22Rv1 (cell line): ENCODE measurements at regions not wholly inside any gene's neighbourhood (a gene's known extent, or its start where the extent isn't known, plus 50 kb on each side); places are given as distances from the start of the nearest gene placed in this dataset.

Experiments
- H3K27ac ChIP-seq: fragments of 450-650 bp; 2 replicates; pipeline ENCODE4 v1.5.1; 2017
- CTCF ChIP-seq: fragments of 450-650 bp; IDR thresholded peaks from 2 replicates; pipeline ENCODE4 v1.5.1; 2017; ENCODE audit warnings: mild to moderate bottlenecking
- ZFX ChIP-seq: fragments of 450-650 bp; IDR thresholded peaks from 2 replicates; pipeline ENCODE4 v1.6.1; 2017; ENCODE audit warnings: antibody characterized with exemption, borderline replicate concordance

- H3K27ac ChIP-seq: no peak overlapping the region
- TF ChIP-seq CTCF: no peak
- TF ChIP-seq ZFX: no peak
Observed at GRCh38 chr15:39096608-39097205, 484.2 kb upstream of the THBS1 start.

DNA sequence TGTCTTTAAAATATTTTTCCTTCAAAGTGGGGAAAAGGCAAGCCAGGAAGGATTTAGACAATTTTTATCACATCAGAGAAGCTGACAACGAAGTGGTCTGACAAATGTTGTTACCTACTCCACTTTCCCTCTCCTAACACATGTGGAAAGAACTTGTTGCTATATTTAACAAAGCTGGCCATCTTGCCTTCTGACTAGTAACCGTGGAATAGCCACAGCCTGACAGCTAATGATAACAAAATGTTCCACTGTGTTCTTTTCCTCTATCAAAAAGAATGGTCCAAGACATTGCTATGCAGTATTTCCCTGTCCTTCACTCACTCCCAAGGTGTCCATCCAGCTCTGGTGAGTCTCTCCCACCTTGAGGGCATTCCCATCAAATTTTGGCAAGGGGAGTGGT lies 481.4 kb upstream of the THBS1 start:
- TF ChIP-seq ZFX: no peak
- no peak for TF ChIP-seq CTCF
- no peak overlapping the region for H3K27ac ChIP-seq

DNA sequence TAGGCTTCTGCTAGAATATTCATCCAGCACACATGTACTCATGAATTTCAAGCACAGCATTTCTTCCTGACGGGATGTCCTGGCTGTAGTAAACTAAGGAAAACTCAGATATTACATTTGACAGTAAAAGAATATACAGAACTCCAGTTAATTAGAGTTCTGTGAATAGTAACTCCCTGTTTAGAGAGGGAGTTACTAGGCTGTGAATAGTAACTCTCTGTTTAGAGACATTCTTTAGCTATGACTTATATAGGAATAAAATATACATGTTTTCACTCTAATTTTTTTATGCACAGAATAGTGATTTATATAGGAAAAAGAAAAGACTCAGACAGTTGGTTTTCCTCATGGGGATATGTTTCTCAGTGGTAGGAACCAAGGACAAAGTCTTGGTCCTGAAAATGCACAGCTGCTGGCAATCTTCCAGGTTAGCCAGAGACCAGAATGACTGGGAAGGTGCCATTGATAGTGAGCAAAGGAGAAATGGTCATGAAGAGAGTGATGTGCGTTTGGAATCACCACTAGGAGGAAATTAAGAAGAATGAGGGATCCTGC lies 480.7 kb upstream of the THBS1 start:
- H3K27ac ChIP-seq: no peak overlapping the region
- TF ChIP-seq CTCF (no peak), ZFX (no peak)

DNA sequence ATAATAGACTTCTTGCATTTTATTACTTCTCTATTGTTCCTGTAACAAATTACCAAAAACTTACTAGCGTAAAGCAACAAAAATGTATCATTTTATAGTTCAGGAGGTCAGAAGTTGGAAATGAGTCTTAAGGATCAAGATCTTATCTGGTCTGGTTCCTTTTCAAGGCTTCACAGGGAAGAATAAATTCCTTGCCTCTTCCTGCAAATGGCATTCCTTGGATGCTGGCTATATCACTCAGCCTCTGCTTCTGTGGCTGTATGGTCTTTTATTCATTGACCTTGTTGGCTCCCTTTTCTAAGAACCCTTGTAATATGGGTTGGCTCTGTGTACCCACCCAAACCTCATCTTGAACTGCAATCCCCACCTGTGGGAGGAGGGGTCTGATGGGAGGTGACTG lies 478.4 kb upstream of the THBS1 start:
- TF ChIP-seq ZFX (no peak), CTCF (no peak)

DNA sequence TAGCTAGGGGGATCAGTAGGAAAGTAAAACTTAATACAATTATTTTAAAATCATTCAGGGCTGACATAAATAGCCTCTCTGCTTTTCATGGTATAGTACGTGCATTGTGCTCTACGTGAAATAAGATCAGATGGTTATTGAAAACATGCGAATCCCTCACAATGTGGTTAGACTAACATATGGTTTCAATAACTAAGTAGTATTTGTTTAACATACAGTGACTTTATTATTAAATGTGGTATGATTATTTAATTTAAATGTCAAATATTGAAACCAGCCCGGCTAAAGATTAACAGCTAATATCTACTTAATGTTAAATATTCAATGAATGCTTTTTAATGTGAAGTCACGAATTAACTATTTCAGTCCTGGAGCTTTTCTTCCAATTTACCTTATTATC lies 473.9 kb upstream of the THBS1 start:
- no peak for TF ChIP-seq ZFX
- TF ChIP-seq CTCF: no peak
- H3K27ac ChIP-seq: no peak overlapping the region

More for the DNA sequence above, 478.4 kb upstream of the THBS1 start:
- H3K27ac ChIP-seq: no peak overlapping the region

- H3K27ac ChIP-seq: no peak overlapping the region
Observed at GRCh38 chr15:39108021-39108420, 472.9 kb upstream of the THBS1 start.

More at GRCh38 chr15:39108021-39108420, 472.9 kb upstream of the THBS1 start:
- TF ChIP-seq ZFX (no peak), CTCF (no peak)
